Stimulated activated CD8-positive, alpha-beta memory T cell treated with anti-CD3 and anti-CD28 coated beads, Interleukin-12 subunit alpha, Interleukin-12 subunit beta, amount 100 ng/mL, for 4 hours (primary cell): ENCODE measurements at regions not wholly inside any gene's neighbourhood (a gene's known extent, or its start where the extent isn't known, plus 50 kb on each side); places are given as distances from the start of the nearest gene placed in this dataset.

Experiments
- DNase-seq: peaks from one replicate; pipeline ENCODE4 v3.0.0-alpha.2; 2020; ENCODE audit warnings: low read depth

GRCh38 chr3:124605781-124606579, 124.3 kb upstream of the UMPS start:
- DNase-seq: no peak

- DNase-seq: no peak
Measured at GRCh38 chr3:124607163-124607562, 123.1 kb upstream of the UMPS start.

GRCh38 chr3:124609402-124609801, 120.8 kb upstream of the UMPS start:
- DNase-seq: no peak

- no peak for DNase-seq
Measured at GRCh38 chr3:124610130-124610529, 120.1 kb upstream of the UMPS start.

GRCh38 chr3:124611520-124611919, 118.7 kb upstream of the UMPS start:
- DNase-seq: no peak

- no peak for DNase-seq
Measured at GRCh38 chr3:124615896-124616543, 114.2 kb upstream of the UMPS start.

GRCh38 chr3:124617177-124617576, 113.1 kb upstream of the UMPS start:
- no peak for DNase-seq

- no peak for DNase-seq
Measured at GRCh38 chr3:124619887-124620599, 110.2 kb upstream of the UMPS start.

GRCh38 chr3:124620600-124621063, 109.6 kb upstream of the UMPS start:
- DNase-seq: no peak

GRCh38 chr3:124621498-124621897, 108.8 kb upstream of the UMPS start:
- DNase-seq: no peak

GRCh38 chr3:124625074-124625473, 105.2 kb upstream of the UMPS start:
- no peak for DNase-seq

GRCh38 chr3:124627501-124627908, 102.7 kb upstream of the UMPS start:
- DNase-seq: no peak

GRCh38 chr3:124628863-124629262, 101.4 kb upstream of the UMPS start:
- DNase-seq: no peak

GRCh38 chr3:124629497-124629896, 100.8 kb upstream of the UMPS start:
- no peak for DNase-seq

GRCh38 chr3:124630960-124631359, 99.3 kb upstream of the UMPS start:
- DNase-seq: no peak

GRCh38 chr3:124631727-124632126, 98.5 kb upstream of the UMPS start:
- no peak for DNase-seq

- DNase-seq: no peak
Measured at GRCh38 chr3:124632566-124633140, 97.6 kb upstream of the UMPS start.

- DNase-seq: no peak
Measured at GRCh38 chr3:124633524-124633923, 96.7 kb upstream of the UMPS start.

GRCh38 chr3:124634210-124635168, 95.8 kb upstream of the UMPS start:
- no peak for DNase-seq

- DNase-seq: no peak
Measured at GRCh38 chr3:124635169-124635539, 95.1 kb upstream of the UMPS start.

- DNase-seq: no peak
Measured at GRCh38 chr3:124636101-124636862, 94.0 kb upstream of the UMPS start.
